Neural cell (in vitro differentiated cells): ENCODE measurements at regions not wholly inside any gene's neighbourhood (a gene's known extent, or its start where the extent isn't known, plus 50 kb on each side); places are given as distances from the start of the nearest gene placed in this dataset.

Experiments
- H2AFZ ChIP-seq: fragments of 200-600, 300-800 bp; sonication (generic), shearing (Covaris generic); 2 replicates; pipeline ENCODE4 v1.6.0; 2014; ENCODE audit warnings: low read depth, mild to moderate bottlenecking, antibody characterized with exemption, low read length, moderate library complexity
- H3F3A ChIP-seq: fragments of 200-600 bp; shearing (Covaris generic); 2 replicates; pipeline ENCODE4 v1.6.1; 2016; ENCODE audit warnings: mild to moderate bottlenecking, moderate library complexity, mixed read lengths, antibody characterized with exemption, low read length; ENCODE audit not compliant: insufficient read depth, poor library complexity, severe bottlenecking
- H3K27ac ChIP-seq: fragments of 200-600, 300-800 bp; sonication (generic), shearing (Covaris generic); 2 replicates; pipeline ENCODE4 v1.5.1; 2014; ENCODE audit warnings: mild to moderate bottlenecking, low read length, moderate library complexity
- H3K27me3 ChIP-seq: fragments of 300-800, 200-600 bp; sonication (generic), shearing (Covaris generic); 2 replicates; pipeline ENCODE4 v1.6.0; 2014; ENCODE audit warnings: mild to moderate bottlenecking, low read depth, low read length, moderate library complexity; ENCODE audit not compliant: insufficient read depth
- H3K36me3 ChIP-seq: fragments of 300-800, 200-600 bp; sonication (generic), shearing (Covaris generic); 2 replicates; pipeline ENCODE4 v1.5.1; 2014; ENCODE audit warnings: mild to moderate bottlenecking, antibody characterized with exemption, low read length, moderate library complexity; ENCODE audit not compliant: insufficient read depth
- H3K4me2 ChIP-seq: fragments of 300-800, 200-600 bp; sonication (generic), shearing (Covaris generic); 2 replicates; pipeline ENCODE4 v1.6.0; 2014; ENCODE audit warnings: mild to moderate bottlenecking, low read length
- H3K4me3 ChIP-seq: fragments of 300-800, 200-600 bp; sonication (generic), shearing (Covaris generic); 2 replicates; pipeline ENCODE4 v1.5.1; 2014; ENCODE audit warnings: mild to moderate bottlenecking, low read length, moderate library complexity
- H3K79me2 ChIP-seq: fragments of 200-600 bp; shearing (Covaris generic); replicated peaks from 2 replicates; pipeline ENCODE4 v1.6.0; 2014; ENCODE audit warnings: mild to moderate bottlenecking, low read length, moderate library complexity; ENCODE audit not compliant: insufficient read depth
- H3K9ac ChIP-seq: fragments of 300-800, 200-600 bp; sonication (generic), shearing (Covaris generic); 2 replicates; pipeline ENCODE4 v1.6.1; 2016; ENCODE audit warnings: mild to moderate bottlenecking, low read length, mixed read lengths
- H3K9me2 ChIP-seq: fragments of 200-600 bp; shearing (Covaris generic); 2 replicates; pipeline ENCODE4 v1.6.1; 2016; ENCODE audit warnings: mild to moderate bottlenecking, low read length, mixed read lengths; ENCODE audit not compliant: insufficient read depth
- H3K9me3 ChIP-seq: fragments of 200-600, 300-800 bp; sonication (generic), shearing (Covaris generic); 2 replicates; pipeline ENCODE4 v1.6.1; 2016; ENCODE audit warnings: mild to moderate bottlenecking, mixed run types, low read length, moderate library complexity, mixed read lengths
- H4K20me1 ChIP-seq: fragments of 200-600 bp; shearing (Covaris generic); 2 replicates; pipeline ENCODE4 v1.6.1; 2016; ENCODE audit warnings: mild to moderate bottlenecking, mixed run types; ENCODE audit not compliant: insufficient read depth
- CTCF ChIP-seq: fragments of 450-650 bp; IDR thresholded peaks from 2 replicates; pipeline ENCODE4 v1.5.1; 2014; ENCODE audit warnings: antibody characterized with exemption, mild to moderate bottlenecking, moderate library complexity; ENCODE audit not compliant: poor library complexity, severe bottlenecking
- EP300 ChIP-seq: fragments of 450-650 bp; conservative IDR thresholded peaks from 2 replicates; pipeline ENCODE4 v1.6.1; 2014; ENCODE audit warnings: antibody characterized with exemption, mild to moderate bottlenecking, moderate library complexity; ENCODE audit not compliant: poor library complexity, severe bottlenecking
- POLR2AphosphoS5 ChIP-seq: IDR thresholded peaks from 2 replicates; pipeline ENCODE4 v1.6.1; 2012
- RAD21 ChIP-seq: fragments of 450-650 bp; conservative IDR thresholded peaks from 2 replicates; pipeline ENCODE4 v1.6.1; 2014; ENCODE audit warnings: antibody characterized with exemption, mild to moderate bottlenecking, moderate library complexity
- REST ChIP-seq: IDR thresholded peaks from 2 replicates; pipeline ENCODE4 v1.6.1; 2012; ENCODE audit warnings: borderline replicate concordance

- H3K9me2 ChIP-seq = no peaks in the 10 kb centered on the region
- no peak overlapping the region for H3K4me2 ChIP-seq
- H3K27ac ChIP-seq = no peak overlapping the region
- TF ChIP-seq POLR2AphosphoS5 (no peak), CTCF (no peak)
- no peak overlapping the region for H3K9ac ChIP-seq
- H3F3A ChIP-seq = no peaks in the 10 kb centered on the region
- H2AFZ ChIP-seq = no peak overlapping the region
- no peaks in the 10 kb centered on the region for H3K9me3 ChIP-seq
- no peak overlapping the region for H3K4me3 ChIP-seq
- H3K27me3 ChIP-seq = no peaks in the 10 kb centered on the region
- no peaks in the 10 kb centered on the region for H3K79me2 ChIP-seq
- no peaks in the 10 kb centered on the region for H3K36me3 ChIP-seq
- H4K20me1 ChIP-seq = no peaks in the 10 kb centered on the region
These were observed 214.5 kb upstream of the S100G start for GRCh38 chrX:16435399-16435986.

GRCh38 chrX:16436348-16437188, 213.4 kb upstream of the S100G start:
- H4K20me1 ChIP-seq = no peaks in the 10 kb centered on the region
- H3F3A ChIP-seq = no peaks in the 10 kb centered on the region
- TF ChIP-seq REST = no peak
- no peak overlapping the region for H3K4me3 ChIP-seq
- no peaks in the 10 kb centered on the region for H3K27me3 ChIP-seq
- no peaks in the 10 kb centered on the region for H3K9me3 ChIP-seq
- no peak overlapping the region for H2AFZ ChIP-seq
- no peak overlapping the region for H3K4me2 ChIP-seq
- no peaks in the 10 kb centered on the region for H3K9me2 ChIP-seq
- no peaks in the 10 kb centered on the region for H3K36me3 ChIP-seq
- H3K9ac ChIP-seq = no peak overlapping the region
- no peak overlapping the region for H3K27ac ChIP-seq
- no peaks in the 10 kb centered on the region for H3K79me2 ChIP-seq

- no peaks in the 10 kb centered on the region for H3K79me2 ChIP-seq
- H3K27me3 ChIP-seq = no peaks in the 10 kb centered on the region
- H3K9ac ChIP-seq = no peak overlapping the region
- no peaks in the 10 kb centered on the region for H3K36me3 ChIP-seq
- no peak overlapping the region for H3K4me2 ChIP-seq
- H3F3A ChIP-seq = no peaks in the 10 kb centered on the region
- H2AFZ ChIP-seq = no peak overlapping the region
- no peaks in the 10 kb centered on the region for H3K9me2 ChIP-seq
- TF ChIP-seq REST = no peak
- no peak for TF ChIP-seq POLR2AphosphoS5
- no peak for TF ChIP-seq CTCF
- no peak for TF ChIP-seq RAD21
- TF ChIP-seq EP300 = no peak
- H3K27ac ChIP-seq = no peak overlapping the region
- no peak overlapping the region for H3K4me3 ChIP-seq
- no peaks in the 10 kb centered on the region for H3K9me3 ChIP-seq
- no peaks in the 10 kb centered on the region for H4K20me1 ChIP-seq
These were observed 209.5 kb upstream of the S100G start for GRCh38 chrX:16440446-16440845.
